ENCODE measurements at regions not wholly inside any gene's neighbourhood (a gene's known extent, or its start where the extent isn't known, plus 50 kb on each side); places are given as distances from the start of the nearest gene placed in this dataset.

GRCh38 chr5:175585567-175585966 lies 72.3 kb upstream of the HRH2 start:
- TF ChIP-seq CTCF (conservative IDR thresholded peaks at IDR 0.05 in 1 of 2, IDR thresholded peaks at IDR 0.05 in 1 of 2; ENCODE audit: low read depth in 1 of 2, low read length in 2 of 2) (no peak), EZH2 (IDR thresholded peaks at IDR 0.05; ENCODE audit: low read length, missing control alignments) (no peak)
